Sciatic nerve (tissue), 2 donors: ENCODE measurements at regions not wholly inside any gene's neighbourhood (a gene's known extent, or its start where the extent isn't known, plus 50 kb on each side); places are given as distances from the start of the nearest gene placed in this dataset.
"Not testable (repeated sequence)": the region's sequence is repeated elsewhere in the genome, so short reads cannot be mapped to it uniquely, and the experiment has no call there.

Source experiments
- ATAC-seq: fragments of 200-7000 bp; cut with Tn5 transposase; one replicate; pipeline ENCODE4 v1.9.1; 2020; ENCODE audit warnings: mild to moderate bottlenecking, moderate library complexity
- DNase-seq: peaks from one replicate; pipeline ENCODE4 v3.0.0-alpha.2; 2020; ENCODE audit warnings: low spot score
- intact Hi-C: fragments of 100-400 bp; cut with DNase I; formaldehyde crosslinking; loops from one replicate; pipeline ENCODE4 v1.14.2; 2022
- donor health status: DM: no; HTN: no; CAD: no.
- donor health status: DM: no; HTN: no; CAD: no.

GRCh38 chr5:1659100-1659981 is 135.6 kb upstream of the LPCAT1 start:
- DNase-seq: no peak
- intact Hi-C loops: no loop called here
- ATAC-seq: no peak

GRCh38 chr5:1658665-1659064 is 134.9 kb upstream of the LPCAT1 start:
- DNase-seq (no peak), ATAC-seq (no peak)
- intact Hi-C loops: no loop called here

GRCh38 chr5:1657161-1657741 is 133.5 kb upstream of the LPCAT1 start:
- intact Hi-C loops: no loop called here

GRCh38 chr5:1656271-1656975 is 132.7 kb upstream of the LPCAT1 start:
- no peak for ATAC-seq
- intact Hi-C loops: no loop called here
- DNase-seq: no peak

More at GRCh38 chr5:1657161-1657741, 133.5 kb upstream of the LPCAT1 start:
- DNase-seq (peak; percentile 23), ATAC-seq (no peak)

- ATAC-seq (no peak), DNase-seq (no peak)
- intact Hi-C loops: no loop called here
These were observed 131.9 kb upstream of the LPCAT1 start for GRCh38 chr5:1655496-1656270.

- intact Hi-C loops: no loop called here
- ATAC-seq (no peak), DNase-seq (no peak)
These were observed 131.2 kb upstream of the LPCAT1 start for GRCh38 chr5:1654786-1655495.

GRCh38 chr5:1653698-1654651 is 130.2 kb upstream of the LPCAT1 start:
- DNase-seq, intact Hi-C loops: not testable (repeated sequence)
- peak; percentile 91 for ATAC-seq

GRCh38 chr5:1652873-1653697 is 129.3 kb upstream of the LPCAT1 start:
- peak; percentile 45 for ATAC-seq
- no peak for DNase-seq
- intact Hi-C loops: no loop called here

GRCh38 chr5:1651971-1652872 is 128.5 kb upstream of the LPCAT1 start:
- intact Hi-C loops: no loop called here
- no peak for ATAC-seq
- no peak for DNase-seq

GRCh38 chr5:1651250-1651649 is 127.5 kb upstream of the LPCAT1 start:
- ATAC-seq (no peak), DNase-seq (no peak)
- intact Hi-C loops: no loop called here

- intact Hi-C loops: loop anchor here (5.0 kb wide), 1 partner anchor 667 kb away; no protein-coding TSS in a partner anchor
- ATAC-seq (no peak), DNase-seq (no peak)
These were observed 125.8 kb upstream of the LPCAT1 start for GRCh38 chr5:1649554-1649953.

GRCh38 chr5:1648806-1649205 is 125.0 kb upstream of the LPCAT1 start:
- no peak for ATAC-seq
- no peak for DNase-seq
- intact Hi-C loops: loop anchor here (5.0 kb wide), 1 partner anchor 667 kb away; no protein-coding TSS in a partner anchor

GRCh38 chr5:1647580-1647979 is 123.8 kb upstream of the LPCAT1 start:
- DNase-seq: no peak
- intact Hi-C loops: loop anchor here (5.0 kb wide), 1 partner anchor 665 kb away; no protein-coding TSS in a partner anchor
- ATAC-seq: no peak

GRCh38 chr5:1644810-1645571 is 121.2 kb upstream of the LPCAT1 start:
- ATAC-seq (peak; percentile 97), DNase-seq (peak; percentile 91)
- intact Hi-C loops: loop anchor here (5.0 kb wide), 2 partner anchors 478 to 663 kb away; no protein-coding TSS in a partner anchor

GRCh38 chr5:1644393-1644809 is 120.6 kb upstream of the LPCAT1 start:
- intact Hi-C loops: loop anchor here (5.0 kb wide), 1 partner anchor 477 kb away; no protein-coding TSS in a partner anchor
- not testable (repeated sequence) for DNase-seq, ATAC-seq
